MM.1S (cell line): ENCODE measurements at regions not wholly inside any gene's neighbourhood (a gene's known extent, or its start where the extent isn't known, plus 50 kb on each side); places are given as distances from the start of the nearest gene placed in this dataset.

Experiments used
- DNase-seq: peaks from one replicate; pipeline ENCODE4 v3.0.0-alpha.2; 2015
- H2AFZ ChIP-seq: fragments of 300-600 bp; sonication (generic); 2 replicates; pipeline ENCODE4 v1.6.0; 2016; ENCODE audit warnings: antibody characterized with exemption, low read length
- H3F3A ChIP-seq: fragments of 300-600 bp; sonication (generic); 2 replicates; pipeline ENCODE4 v1.6.1; 2016; ENCODE audit warnings: mild to moderate bottlenecking, antibody characterized with exemption, low read length, moderate library complexity, mixed read lengths; ENCODE audit not compliant: insufficient read depth
- H3K27ac ChIP-seq: fragments of 300-600 bp; sonication (generic); 2 replicates; pipeline ENCODE4 v1.5.1; 2016; ENCODE audit warnings: mild to moderate bottlenecking, low read length
- H3K27me3 ChIP-seq: fragments of 300-600 bp; sonication (generic); replicated peaks from 2 replicates; pipeline ENCODE4 v1.6.0; 2016; ENCODE audit warnings: low read length; ENCODE audit not compliant: insufficient read depth
- H3K36me3 ChIP-seq: fragments of 300-600 bp; sonication (generic); replicated peaks from 2 replicates; pipeline ENCODE4 v1.6.1; 2016; ENCODE audit warnings: mild to moderate bottlenecking, low read length, mixed read lengths; ENCODE audit not compliant: insufficient read depth
- H3K4me1 ChIP-seq: fragments of 300-600 bp; sonication (generic); 2 replicates; pipeline ENCODE4 v1.6.1; 2016; ENCODE audit warnings: low read length, mixed read lengths
- H3K4me2 ChIP-seq: fragments of 300-600 bp; sonication (generic); 2 replicates; pipeline ENCODE4 v1.6.0; 2016; ENCODE audit warnings: low read depth, low read length
- H3K4me3 ChIP-seq: fragments of 300-600 bp; sonication (generic); 2 replicates; pipeline ENCODE4 v1.5.1; 2016; ENCODE audit warnings: low read length, mixed read lengths
- H3K79me2 ChIP-seq: fragments of 300-600 bp; sonication (generic); 2 replicates; pipeline ENCODE4 v1.6.1; 2016; ENCODE audit warnings: mixed run types, low read length, mixed read lengths
- H3K9ac ChIP-seq: fragments of 300-600 bp; sonication (generic); 2 replicates; pipeline ENCODE4 v1.6.1; 2016; ENCODE audit warnings: low read length, mixed read lengths
- H3K9me2 ChIP-seq: fragments of 300-600 bp; sonication (generic); replicated peaks from 2 replicates; pipeline ENCODE4 v1.6.1; 2016; ENCODE audit warnings: mild to moderate bottlenecking, low read length, mixed read lengths; ENCODE audit not compliant: insufficient read depth
- H3K9me3 ChIP-seq: fragments of 300-600 bp; sonication (generic); replicated peaks from 2 replicates; pipeline ENCODE4 v1.6.1; 2016; ENCODE audit warnings: mild to moderate bottlenecking, low read length, mixed read lengths; ENCODE audit not compliant: insufficient read depth
- H4K20me1 ChIP-seq: fragments of 300-600 bp; sonication (generic); 2 replicates; pipeline ENCODE4 v1.6.1; 2016; ENCODE audit warnings: mild to moderate bottlenecking, low read length, moderate library complexity, mixed read lengths; ENCODE audit not compliant: insufficient read depth
- EZH2 ChIP-seq: fragments of 300-600 bp; sonication (generic); optimal IDR thresholded peaks from 2 replicates; pipeline ENCODE3; 2017; ENCODE audit warnings: low read depth, mild to moderate bottlenecking, antibody characterized with exemption, low read length, mixed read lengths
- EZH2phosphoT487 ChIP-seq: fragments of 300-600 bp; sonication (generic); IDR thresholded peaks from 2 replicates; pipeline ENCODE4 v1.6.1; 2018; ENCODE audit warnings: antibody characterized with exemption, low read length
- TF ChIP-seq, protein P1 (sequence below): fragments of 300-600 bp; sonication (generic); IDR thresholded peaks from 2 replicates; pipeline ENCODE4 v1.5.1; 2016; ENCODE audit warnings: antibody characterized with exemption, low read length, mixed read lengths

DNA sequence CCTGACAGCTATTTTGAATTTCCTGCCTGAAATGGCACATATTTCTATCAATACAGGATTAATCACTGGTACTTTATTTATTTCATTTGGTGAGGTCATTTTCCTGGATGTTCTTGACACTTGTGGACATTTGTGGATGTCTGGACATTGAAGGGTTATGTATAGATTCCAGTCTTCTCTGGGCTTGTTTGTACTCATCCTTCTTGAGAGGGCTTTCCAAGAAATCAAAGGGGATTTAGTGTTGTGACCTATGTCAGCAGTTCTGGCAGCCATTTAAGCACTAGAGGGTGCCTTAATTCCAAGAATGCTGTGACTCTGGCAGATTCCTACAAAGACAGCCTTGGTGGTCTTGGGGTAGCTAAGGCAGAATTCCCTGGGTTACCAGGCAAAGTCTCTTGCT lies 259.7 kb downstream of the CSNK1G3 start:
- Histone ChIP-seq H2AFZ (no peak overlapping the region), H4K20me1 (no peaks in the 10 kb centered on the region), H3K4me3 (no peak overlapping the region), H3K4me1 (no peaks in the 10 kb centered on the region), H3K27ac (no peak overlapping the region), H3K9me3 (no peaks in the 10 kb centered on the region), H3K9me2 (no peaks in the 10 kb centered on the region), H3F3A (no peaks in the 10 kb centered on the region), H3K36me3 (no peaks in the 10 kb centered on the region), H3K27me3 (no peaks in the 10 kb centered on the region), H3K79me2 (no peaks in the 10 kb centered on the region), H3K9ac (no peak overlapping the region), H3K4me2 (no peak overlapping the region)
- TF ChIP-seq EZH2 (no peak), EZH2phosphoT487 (no peak)
- TF ChIP-seq, protein P1, sequence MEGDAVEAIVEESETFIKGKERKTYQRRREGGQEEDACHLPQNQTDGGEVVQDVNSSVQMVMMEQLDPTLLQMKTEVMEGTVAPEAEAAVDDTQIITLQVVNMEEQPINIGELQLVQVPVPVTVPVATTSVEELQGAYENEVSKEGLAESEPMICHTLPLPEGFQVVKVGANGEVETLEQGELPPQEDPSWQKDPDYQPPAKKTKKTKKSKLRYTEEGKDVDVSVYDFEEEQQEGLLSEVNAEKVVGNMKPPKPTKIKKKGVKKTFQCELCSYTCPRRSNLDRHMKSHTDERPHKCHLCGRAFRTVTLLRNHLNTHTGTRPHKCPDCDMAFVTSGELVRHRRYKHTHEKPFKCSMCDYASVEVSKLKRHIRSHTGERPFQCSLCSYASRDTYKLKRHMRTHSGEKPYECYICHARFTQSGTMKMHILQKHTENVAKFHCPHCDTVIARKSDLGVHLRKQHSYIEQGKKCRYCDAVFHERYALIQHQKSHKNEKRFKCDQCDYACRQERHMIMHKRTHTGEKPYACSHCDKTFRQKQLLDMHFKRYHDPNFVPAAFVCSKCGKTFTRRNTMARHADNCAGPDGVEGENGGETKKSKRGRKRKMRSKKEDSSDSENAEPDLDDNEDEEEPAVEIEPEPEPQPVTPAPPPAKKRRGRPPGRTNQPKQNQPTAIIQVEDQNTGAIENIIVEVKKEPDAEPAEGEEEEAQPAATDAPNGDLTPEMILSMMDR: no peak
- no peak for DNase-seq

DNA sequence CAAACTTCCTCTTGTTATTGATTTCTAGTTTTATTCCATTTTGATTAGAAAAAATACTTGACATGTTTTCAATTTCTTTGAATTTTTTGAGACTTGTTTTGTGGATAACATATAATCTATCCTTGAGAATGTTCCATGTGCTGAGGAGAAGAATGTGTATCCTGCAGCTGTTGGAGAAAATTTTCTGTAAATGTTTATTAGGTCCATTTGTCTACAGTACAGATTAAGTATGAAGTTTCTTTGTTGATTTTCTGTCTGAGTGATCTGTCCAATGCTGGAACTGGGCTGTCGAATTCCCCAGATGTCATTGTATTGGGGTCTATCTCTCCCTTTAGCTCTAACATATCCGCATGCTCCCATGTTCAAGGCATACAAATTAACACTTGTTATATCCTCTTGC lies 251.2 kb downstream of the CSNK1G3 start:
- H3K27ac ChIP-seq: no peak overlapping the region
- H3K9ac ChIP-seq: no peak overlapping the region
- no peak overlapping the region for H3K4me2 ChIP-seq
- no peak overlapping the region for H3K4me3 ChIP-seq
- no peaks in the 10 kb centered on the region for H3K9me2 ChIP-seq
- no peak for DNase-seq
- H3K79me2 ChIP-seq: no peaks in the 10 kb centered on the region
- TF ChIP-seq EZH2phosphoT487: no peak
- no peak for TF ChIP-seq EZH2
- TF ChIP-seq, protein P1: no peak
- H2AFZ ChIP-seq: no peak overlapping the region
- no peaks in the 10 kb centered on the region for H3K36me3 ChIP-seq
- no peaks in the 10 kb centered on the region for H3K4me1 ChIP-seq
- no peaks in the 10 kb centered on the region for H4K20me1 ChIP-seq
- no peaks in the 10 kb centered on the region for H3K9me3 ChIP-seq
- H3K27me3 ChIP-seq: no peaks in the 10 kb centered on the region
- no peaks in the 10 kb centered on the region for H3F3A ChIP-seq

DNA sequence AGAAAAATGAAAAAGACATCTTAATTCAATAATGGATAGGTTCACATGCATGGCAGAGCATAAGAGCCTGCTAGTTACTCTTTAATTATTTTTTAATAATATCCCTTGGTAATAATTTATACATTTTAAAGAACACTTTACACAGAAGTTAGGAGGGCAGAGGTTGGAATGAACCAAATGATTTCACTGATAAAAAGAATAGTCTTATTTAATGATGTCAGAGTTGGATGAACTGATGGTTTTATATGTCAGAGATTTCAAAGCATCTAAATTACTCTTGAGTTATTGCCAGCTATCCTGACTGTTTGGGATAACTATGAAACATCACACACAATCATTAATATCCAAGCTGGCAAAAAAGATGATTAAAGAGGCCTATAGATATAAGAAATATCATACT lies 244.8 kb downstream of the CSNK1G3 start:
- no peaks in the 10 kb centered on the region for H4K20me1 ChIP-seq
- H2AFZ ChIP-seq: no peak overlapping the region
- no peak overlapping the region for H3K9ac ChIP-seq
- TF ChIP-seq, protein P1: no peak
- no peak for TF ChIP-seq EZH2phosphoT487
- TF ChIP-seq EZH2: no peak
- H3K27ac ChIP-seq: no peak overlapping the region
- H3K27me3 ChIP-seq: no peaks in the 10 kb centered on the region
- H3K4me1 ChIP-seq: no peaks in the 10 kb centered on the region
- no peaks in the 10 kb centered on the region for H3K79me2 ChIP-seq
- H3K9me2 ChIP-seq: no peaks in the 10 kb centered on the region
- no peaks in the 10 kb centered on the region for H3K36me3 ChIP-seq
- no peaks in the 10 kb centered on the region for H3K9me3 ChIP-seq
- H3F3A ChIP-seq: no peaks in the 10 kb centered on the region
- H3K4me2 ChIP-seq: no peak overlapping the region
- H3K4me3 ChIP-seq: no peak overlapping the region
- no peak for DNase-seq
